Calu3 (cell line): ENCODE measurements at regions not wholly inside any gene's neighbourhood (a gene's known extent, or its start where the extent isn't known, plus 50 kb on each side); places are given as distances from the start of the nearest gene placed in this dataset.

Experiments used
- BruUV-seq: library from RNA; stranded (reverse); fragments of 400-500 nt; replicated peaks from 2 replicates; lab custom pipeline; 2021; lab: Mats Ljungman, UMichigan
- CTCF ChIA-PET: fragments of 300-600 bp; sonication (Branson Sonifier 250); formaldehyde crosslinking; loops from one replicate; lab custom pipeline; 2022; ENCODE audit warnings: antibody characterized with exemption; lab: Charles Lee
- DNase-seq: peaks from one replicate; pipeline ENCODE4 v3.0.0; 2022
- H3K27ac Mint-ChIP-seq: one replicate; pipeline ENCODE4 v1.8.0; 2022; ENCODE audit warnings: mixed read lengths; ENCODE audit not compliant: unreplicated experiment
- H3K27me3 Mint-ChIP-seq: one replicate; pipeline ENCODE4 v1.8.0; 2022; ENCODE audit warnings: mixed read lengths; ENCODE audit not compliant: unreplicated experiment
- H3K36me3 Mint-ChIP-seq: one replicate; pipeline ENCODE4 v1.8.0; 2022; ENCODE audit warnings: mild to moderate bottlenecking, moderate library complexity, mixed read lengths; ENCODE audit not compliant: insufficient read depth, unreplicated experiment
- H3K4me1 Mint-ChIP-seq: one replicate; pipeline ENCODE4 v1.8.0; 2022; ENCODE audit warnings: mild to moderate bottlenecking, low read depth, mixed read lengths; ENCODE audit not compliant: unreplicated experiment
- H3K4me3 Mint-ChIP-seq: one replicate; pipeline ENCODE4 v1.8.0; 2022; ENCODE audit warnings: mild to moderate bottlenecking, low read depth, moderate library complexity, mixed read lengths; ENCODE audit not compliant: unreplicated experiment
- H3K9me3 Mint-ChIP-seq: one replicate; pipeline ENCODE4 v1.8.0; 2022; ENCODE audit warnings: low read depth, mixed read lengths; ENCODE audit not compliant: unreplicated experiment
- CTCF ChIP-seq: fragments of 200-600 bp; IDR thresholded peaks from one replicate; pipeline ENCODE4 v1.8.0; 2022; ENCODE audit warnings: antibody characterized with exemption; ENCODE audit not compliant: unreplicated experiment
- intact Hi-C: fragments of 100-400 bp; cut with micrococcal nuclease; formaldehyde crosslinking; loops from one replicate; pipeline ENCODE4 v1.10.0; 2022; ENCODE audit not compliant: unreplicated experiment

GRCh38 chr13:89701913-89702312, 1645.6 kb upstream of the MIR17HG start:
- no peak overlapping the region for H3K4me3 Mint-ChIP-seq
- intact Hi-C loops: no loop called here
- DNase-seq: no peak
- no peaks in the 10 kb centered on the region for H3K27me3 Mint-ChIP-seq
- peaks cover 2% of the 10 kb centered on the region for H3K9me3 Mint-ChIP-seq
- CTCF ChIA-PET: no interaction called here
- no peaks in the 10 kb centered on the region for H3K4me1 Mint-ChIP-seq
- H3K27ac Mint-ChIP-seq: no peak overlapping the region
- H3K36me3 Mint-ChIP-seq: no peaks in the 10 kb centered on the region
- no peak for TF ChIP-seq CTCF
- BruUV-seq: no TSS peak

- BruUV-seq: no TSS peak
- TF ChIP-seq CTCF: no peak
- H3K4me1 Mint-ChIP-seq: no peaks in the 10 kb centered on the region
- H3K27ac Mint-ChIP-seq: no peak overlapping the region
- H3K36me3 Mint-ChIP-seq: no peaks in the 10 kb centered on the region
- H3K9me3 Mint-ChIP-seq: peaks cover 2% of the 10 kb centered on the region
- no peaks in the 10 kb centered on the region for H3K27me3 Mint-ChIP-seq
- no peak for DNase-seq
- CTCF ChIA-PET: no interaction called here
- intact Hi-C loops: no loop called here
- no peak overlapping the region for H3K4me3 Mint-ChIP-seq
Measured at GRCh38 chr13:89704040-89704439, 1643.4 kb upstream of the MIR17HG start.

GRCh38 chr13:89708013-89708412, 1639.5 kb upstream of the MIR17HG start:
- intact Hi-C loops: loop anchor here (5.0 kb wide), 1 partner anchor 1159 kb away; no protein-coding TSS in a partner anchor
- TF ChIP-seq CTCF: no peak
- Mint-ChIP-seq H3K27me3 (no peaks in the 10 kb centered on the region), H3K9me3 (peaks cover 2% of the 10 kb centered on the region), H3K36me3 (no peaks in the 10 kb centered on the region), H3K4me3 (no peak overlapping the region), H3K27ac (no peak overlapping the region), H3K4me1 (no peaks in the 10 kb centered on the region)
- no TSS peak for BruUV-seq
- CTCF ChIA-PET: no interaction called here
- DNase-seq: no peak

- Mint-ChIP-seq H3K4me1 (no peaks in the 10 kb centered on the region), H3K36me3 (no peaks in the 10 kb centered on the region), H3K27ac (no peak overlapping the region), H3K27me3 (no peaks in the 10 kb centered on the region), H3K9me3 (no peaks in the 10 kb centered on the region), H3K4me3 (no peak overlapping the region)
- CTCF ChIA-PET: no interaction called here
- intact Hi-C loops: no loop called here
- no peak for TF ChIP-seq CTCF
- BruUV-seq: no TSS peak
- DNase-seq: no peak
Measured at GRCh38 chr13:89721216-89721615, 1626.3 kb upstream of the MIR17HG start.
